Spleen (tissue), 11 donors: ENCODE measurements at regions not wholly inside any gene's neighbourhood (a gene's known extent, or its start where the extent isn't known, plus 50 kb on each side); places are given as distances from the start of the nearest gene placed in this dataset.

Experiments
- DNase-seq: peaks from one replicate; pipeline ENCODE4 v3.0.0-alpha.2; 2020
- H3K27ac ChIP-seq, 8 donors: fragments of 200-600 bp; sonication (generic) in 7 of 8; 1 replicate in 4 of 8; 2 replicates in 4 of 8; pipeline versions ENCODE4 v1.5.0 to v1.8.0; 2016 to 2021; ENCODE audit warnings: inconsistent platforms in 4 of 8, mild to moderate bottlenecking in 4 of 8, moderate library complexity in 1 of 8
- H3K27me3 ChIP-seq, 7 donors: fragments of 200-600 bp; sonication (generic) in 6 of 7; replicated peaks in 1 of 7; 1 replicate in 4 of 7; 2 replicates in 3 of 7; pipeline versions ENCODE4 v1.5.0 to v1.8.0; 2016 to 2021; ENCODE audit warnings: inconsistent platforms in 3 of 7, mild to moderate bottlenecking in 1 of 7
- H3K36me3 ChIP-seq, 6 donors: fragments of 200-600 bp; sonication (generic) in 5 of 6; 1 replicate in 4 of 6; 2 replicates in 2 of 6; pipeline versions ENCODE4 v1.5.0 to v1.8.0; 2016 to 2021; ENCODE audit warnings: inconsistent platforms in 2 of 6
- H3K4me1 ChIP-seq, 6 donors: fragments of 200-600 bp; sonication (generic) in 5 of 6; 1 replicate in 3 of 6; 2 replicates in 3 of 6; pipeline versions ENCODE4 v1.5.0 to v1.8.0; 2016 to 2021; ENCODE audit warnings: inconsistent platforms in 3 of 6
- H3K4me3 ChIP-seq, 8 donors: fragments of 200-600 bp; sonication (generic) in 7 of 8; 1 replicate in 4 of 8; 2 replicates in 4 of 8; pipeline versions ENCODE4 v1.5.0 to v1.8.0; 2016 to 2021; ENCODE audit warnings: inconsistent platforms in 4 of 8, mild to moderate bottlenecking in 4 of 8, moderate library complexity in 2 of 8
- H3K9me3 ChIP-seq, 8 donors: fragments of 200-600 bp; sonication (generic) in 7 of 8; 1 replicate in 4 of 8; 2 replicates in 4 of 8; pipeline versions ENCODE4 v1.5.0 to v1.8.0; 2016 to 2021; ENCODE audit warnings: inconsistent platforms in 4 of 8
- POLR2A ChIP-seq, 3 donors: fragments of 450-650 bp; IDR thresholded peaks; one replicate each; pipeline ENCODE4 v1.5.1; 2017; ENCODE audit warnings: antibody characterized with exemption in 3 of 3, mild to moderate bottlenecking in 1 of 3
- POLR2AphosphoS5 ChIP-seq, 3 donors: sonication (generic); formaldehyde crosslinking; IDR thresholded peaks; one replicate each; pipeline ENCODE4 v1.5.1; 2017; ENCODE audit warnings: antibody characterized with exemption in 3 of 3
- WGBS, 5 donors: extraction: QIAGEN DNeasy Blood & Tissue Kit in 3 of 5; methylation state at CpG; one replicate each; pipeline versions ENCODE4 v1.1.5 to v1.1.7; 2013 to 2018; 5-methylcytosine and 5-hydroxymethylcytosine counted together
- intact Hi-C: fragments of 100-400 bp; cut with DNase I; formaldehyde crosslinking; loops from one replicate; pipeline ENCODE4 v1.15.0; 2023; ENCODE audit warnings: low total_unique reads
- TF ChIP-seq, protein P1 (sequence below), 11 experiments: fragments of 200-600 bp in 7 of 11; fragments of 450-650 bp in 4 of 11; sonication (generic) in 4 of 11; IDR thresholded peaks in 8 of 11; conservative IDR thresholded peaks in 3 of 11; 1 replicate in 7 of 11; 2 replicates in 4 of 11; pipeline versions ENCODE4 v1.4.0 to v1.8.0; 2016 to 2021; ENCODE audit warnings: antibody characterized with exemption in 11 of 11, inconsistent platforms in 4 of 11, mild to moderate bottlenecking in 1 of 11
- donor health status: healthy with polysubstance abuse.
- donor health status: DM: no; HTN: no; CAD: no; lungs with moderate emphysema.
- donor health status: DM: no; HTN: no; CAD: no.
- donor health status: Bipolar disorder and iron deficiency.
- donor health status: healthy.
- donor health status: DM: no; HTN: no; CAD: no.
- donor health status: DM: yes; HTN: yes; CAD: no.

DNA sequence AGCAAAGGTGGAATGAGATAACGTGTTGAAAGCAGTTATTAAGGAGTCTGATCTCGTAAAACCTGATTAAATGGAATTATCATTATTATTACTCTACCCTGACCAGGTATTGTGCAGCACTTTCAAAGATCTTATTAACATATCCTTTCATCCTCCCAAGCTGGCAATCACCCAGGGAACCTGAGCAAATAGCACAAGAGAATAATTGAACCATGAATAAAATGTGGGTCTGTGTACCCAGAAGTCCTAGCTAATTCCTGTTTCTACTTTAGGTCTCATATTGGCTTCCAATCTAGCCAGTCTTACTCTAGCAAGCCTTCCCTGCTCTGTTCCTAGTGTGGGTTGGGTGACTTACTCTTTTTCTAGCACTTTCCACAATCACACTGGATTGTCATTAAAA lies 162.2 kb upstream of the STK32A start:
- H3K4me1 ChIP-seq = no peaks in the 10 kb centered on the region
- no peaks in the 10 kb centered on the region for H3K27me3 ChIP-seq
- H3K36me3 ChIP-seq = no peaks in the 10 kb centered on the region
- no peak overlapping the region for H3K27ac ChIP-seq
- WGBS, 5 donors = 56 to 78% (median 59%) methylated on average over 2 of the region's 2 CpGs
- intact Hi-C loops = no loop called here
- no peaks in the 10 kb centered on the region for H3K9me3 ChIP-seq
- TF ChIP-seq, protein P1, sequence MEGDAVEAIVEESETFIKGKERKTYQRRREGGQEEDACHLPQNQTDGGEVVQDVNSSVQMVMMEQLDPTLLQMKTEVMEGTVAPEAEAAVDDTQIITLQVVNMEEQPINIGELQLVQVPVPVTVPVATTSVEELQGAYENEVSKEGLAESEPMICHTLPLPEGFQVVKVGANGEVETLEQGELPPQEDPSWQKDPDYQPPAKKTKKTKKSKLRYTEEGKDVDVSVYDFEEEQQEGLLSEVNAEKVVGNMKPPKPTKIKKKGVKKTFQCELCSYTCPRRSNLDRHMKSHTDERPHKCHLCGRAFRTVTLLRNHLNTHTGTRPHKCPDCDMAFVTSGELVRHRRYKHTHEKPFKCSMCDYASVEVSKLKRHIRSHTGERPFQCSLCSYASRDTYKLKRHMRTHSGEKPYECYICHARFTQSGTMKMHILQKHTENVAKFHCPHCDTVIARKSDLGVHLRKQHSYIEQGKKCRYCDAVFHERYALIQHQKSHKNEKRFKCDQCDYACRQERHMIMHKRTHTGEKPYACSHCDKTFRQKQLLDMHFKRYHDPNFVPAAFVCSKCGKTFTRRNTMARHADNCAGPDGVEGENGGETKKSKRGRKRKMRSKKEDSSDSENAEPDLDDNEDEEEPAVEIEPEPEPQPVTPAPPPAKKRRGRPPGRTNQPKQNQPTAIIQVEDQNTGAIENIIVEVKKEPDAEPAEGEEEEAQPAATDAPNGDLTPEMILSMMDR (IDR thresholded peaks at IDR 0.05 in 8 of 11, conservative IDR thresholded peaks at IDR 0.05 in 3 of 11) = no peak
- no peak overlapping the region for H3K4me3 ChIP-seq
- no peak for DNase-seq

DNA sequence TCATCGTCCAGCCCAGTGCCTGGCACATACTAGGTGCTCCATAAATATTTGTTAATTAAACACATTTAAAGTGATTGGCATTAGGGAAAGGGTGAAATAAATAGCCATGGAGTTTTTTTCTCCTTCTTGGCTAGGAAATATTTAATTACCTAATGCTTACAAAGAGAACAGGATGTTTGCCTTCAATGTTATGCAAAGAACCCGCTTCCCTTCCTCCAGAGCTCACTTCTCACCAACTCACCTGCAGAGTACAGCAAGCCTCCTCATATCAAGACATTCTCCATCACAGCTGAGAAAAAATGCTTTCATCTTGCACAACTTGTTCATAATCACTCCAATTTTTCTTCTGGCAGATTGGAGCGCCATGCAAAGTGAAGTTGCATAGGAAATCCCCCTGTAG lies 161.7 kb upstream of the STK32A start:
- Histone ChIP-seq H3K27ac (no peak overlapping the region), H3K9me3 (no peaks in the 10 kb centered on the region), H3K4me3 (no peak overlapping the region), H3K4me1 (no peaks in the 10 kb centered on the region), H3K27me3 (no peaks in the 10 kb centered on the region), H3K36me3 (no peaks in the 10 kb centered on the region)
- intact Hi-C loops = no loop called here
- WGBS, 5 donors = 80 to 91% (median 83%) methylated on average over 3 of the region's 3 CpGs
- TF ChIP-seq POLR2A (IDR thresholded peaks at IDR 0.05) = no peak
- TF ChIP-seq, protein P1 (IDR thresholded peaks at IDR 0.05 in 8 of 11, conservative IDR thresholded peaks at IDR 0.05 in 3 of 11) = no peak
- DNase-seq = no peak

DNA sequence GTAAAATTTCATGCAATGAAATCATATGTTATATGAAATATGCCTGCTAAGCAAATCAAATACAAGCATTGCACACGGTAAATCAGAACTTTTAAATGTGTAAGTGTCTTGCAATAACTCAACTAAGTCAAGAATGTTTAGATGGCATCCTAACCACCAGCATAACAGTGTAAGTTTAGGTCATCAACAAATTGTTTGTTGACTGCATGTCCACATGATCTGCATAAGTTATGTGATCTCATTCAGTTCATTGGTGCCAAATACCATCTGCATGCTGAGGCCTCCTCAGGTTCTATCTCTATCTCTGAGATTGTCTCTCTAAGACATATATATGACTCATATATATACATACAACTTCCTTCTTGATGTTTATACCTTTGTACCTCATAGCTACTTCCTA lies 159.6 kb upstream of the STK32A start:
- intact Hi-C loops = no loop called here
- no peaks in the 10 kb centered on the region for H3K27me3 ChIP-seq
- WGBS, 5 donors = 0 to 51% (median 28%) methylated on average over 1 of the region's 1 CpG
- H3K4me1 ChIP-seq = no peaks in the 10 kb centered on the region
- no peaks in the 10 kb centered on the region for H3K9me3 ChIP-seq
- no peak for DNase-seq
- TF ChIP-seq POLR2AphosphoS5 (IDR thresholded peaks at IDR 0.05) (no peak), POLR2A (IDR thresholded peaks at IDR 0.05) (no peak)
- TF ChIP-seq, protein P1 (IDR thresholded peaks at IDR 0.05 in 8 of 11, conservative IDR thresholded peaks at IDR 0.05 in 3 of 11) = no peak
- no peak overlapping the region for H3K27ac ChIP-seq
- H3K36me3 ChIP-seq = no peaks in the 10 kb centered on the region
- no peak overlapping the region for H3K4me3 ChIP-seq

DNA sequence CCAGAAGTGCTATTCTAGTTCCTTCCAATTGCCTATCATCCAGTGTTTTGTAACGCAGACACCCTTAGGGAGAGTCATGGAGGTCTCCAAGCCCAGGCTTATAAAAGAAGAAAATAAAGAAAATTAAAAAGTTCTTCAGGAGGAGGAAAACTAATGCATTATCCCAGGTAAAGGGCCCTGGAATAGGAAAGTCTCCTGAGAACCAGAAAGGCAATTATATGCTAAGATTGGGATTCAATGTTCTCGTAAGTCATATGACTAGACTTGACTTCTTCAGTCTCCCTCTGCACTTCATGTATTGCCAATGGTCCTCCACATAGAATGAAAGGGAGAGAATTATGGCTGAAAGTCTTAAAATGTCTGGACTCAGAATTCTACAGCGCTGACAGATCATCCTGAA lies 154.4 kb upstream of the STK32A start:
- no peaks in the 10 kb centered on the region for H3K9me3 ChIP-seq
- no peak overlapping the region for H3K27ac ChIP-seq
- intact Hi-C loops = no loop called here
- TF ChIP-seq, protein P1 (IDR thresholded peaks at IDR 0.05 in 8 of 11, conservative IDR thresholded peaks at IDR 0.05 in 3 of 11) = no peak
- no peak for TF ChIP-seq POLR2AphosphoS5 (IDR thresholded peaks at IDR 0.05)
- TF ChIP-seq POLR2A (IDR thresholded peaks at IDR 0.05) = no peak
- no peak for DNase-seq
- no peaks in the 10 kb centered on the region for H3K36me3 ChIP-seq
- no peaks in the 10 kb centered on the region for H3K4me1 ChIP-seq
- no peaks in the 10 kb centered on the region for H3K27me3 ChIP-seq
- WGBS, 5 donors = 81 to 91% (median 88%) methylated on average over 3 of the region's 3 CpGs
- H3K4me3 ChIP-seq = no peak overlapping the region
